ENCODE measurements at regions not wholly inside any gene's neighbourhood (a gene's known extent, or its start where the extent isn't known, plus 50 kb on each side); places are given as distances from the start of the nearest gene placed in this dataset.

DNA sequence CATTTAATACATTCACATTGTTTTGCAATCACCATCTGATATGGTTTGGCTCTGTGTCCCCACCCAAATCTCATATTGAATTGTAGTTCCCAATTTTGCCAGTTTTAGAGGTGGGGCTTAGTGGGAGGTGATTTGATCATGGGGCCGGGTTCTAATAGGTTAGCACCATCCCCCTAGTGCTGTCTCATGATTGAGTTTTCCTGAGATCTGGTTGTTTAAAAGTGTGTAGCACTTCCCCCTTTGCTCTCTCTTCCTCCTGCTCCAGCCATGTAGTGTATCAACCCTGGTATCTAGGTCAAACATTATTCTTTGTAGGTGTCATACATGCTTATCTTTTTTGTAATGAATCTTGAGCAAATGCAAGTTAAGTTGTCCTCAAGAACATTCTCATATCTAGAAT lies 83.3 kb upstream of the KIT start:
- Histone ChIP-seq H3K79me2 (ENCODE audit: insufficient read depth, low read length) (no peaks in the 10 kb centered on the region), H3K36me3 (replicated peaks in 1 of 2; ENCODE audit: control insufficient read depth in 1 of 2, insufficient read depth in 2 of 2, low read length in 2 of 2) (no peaks in the 10 kb centered on the region), H3K27me3 (ENCODE audit: control insufficient read depth in 1 of 2, insufficient read depth in 2 of 2, low read length in 2 of 2) (no peaks in the 10 kb centered on the region; a peak in 2 of 5 replicates), H4K20me1 (ENCODE audit: insufficient read depth, low read length) (no peaks in the 10 kb centered on the region), H3K9ac (ENCODE audit: insufficient read depth, low read depth, low read length) (no peak overlapping the region), H3K4me2 (ENCODE audit: low read depth, low read length) (no peak overlapping the region), H3K4me1 (ENCODE audit: insufficient read depth, low read length) (no peaks in the 10 kb centered on the region), H3K4me3 (replicated peaks in 1 of 3; ENCODE audit: insufficient read depth in 1 of 3, low read depth in 2 of 3, low read length in 3 of 3) (no peak overlapping the region), H2AFZ (ENCODE audit: low read length) (no peak overlapping the region), H3K9me3 (ENCODE audit: low read length) (no peaks in the 10 kb centered on the region), H3K27ac (ENCODE audit: extremely low read length, insufficient read depth, low read length) (no peak overlapping the region)
- TF ChIP-seq NBN (conservative IDR thresholded peaks at IDR 0.05) (no peak), MIER2 (CRISPR knock-in tag; IDR thresholded peaks at IDR 0.05) (no peak), SP5 (CRISPR knock-in tag; IDR thresholded peaks at IDR 0.05; ENCODE audit: borderline replicate concordance, low read depth) (no peak), ZNF543 (CRISPR knock-in tag; IDR thresholded peaks at IDR 0.05) (no peak), ZFP91 (CRISPR knock-in tag; IDR thresholded peaks at IDR 0.05; ENCODE audit: borderline replicate concordance) (no peak), ZNF354B (CRISPR knock-in tag; IDR thresholded peaks at IDR 0.05) (no peak), AGO2 (optimal IDR thresholded peaks at IDR 0.05; ENCODE audit: low read depth, low read length) (no peak), SMAD9 (CRISPR knock-in tag; IDR thresholded peaks at IDR 0.05) (no peak), PLSCR1 (CRISPR knock-in tag; IDR thresholded peaks at IDR 0.05; ENCODE audit: borderline replicate concordance) (no peak), MTA3 (CRISPR knock-in tag; IDR thresholded peaks at IDR 0.05) (no peak), U2AF2 (IDR thresholded peaks at IDR 0.05; ENCODE audit: low read depth, low read length) (no peak), ZNF326 (CRISPR knock-in tag; IDR thresholded peaks at IDR 0.05; ENCODE audit: borderline replicate concordance) (no peak)
- TF ChIP-seq, protein P1, sequence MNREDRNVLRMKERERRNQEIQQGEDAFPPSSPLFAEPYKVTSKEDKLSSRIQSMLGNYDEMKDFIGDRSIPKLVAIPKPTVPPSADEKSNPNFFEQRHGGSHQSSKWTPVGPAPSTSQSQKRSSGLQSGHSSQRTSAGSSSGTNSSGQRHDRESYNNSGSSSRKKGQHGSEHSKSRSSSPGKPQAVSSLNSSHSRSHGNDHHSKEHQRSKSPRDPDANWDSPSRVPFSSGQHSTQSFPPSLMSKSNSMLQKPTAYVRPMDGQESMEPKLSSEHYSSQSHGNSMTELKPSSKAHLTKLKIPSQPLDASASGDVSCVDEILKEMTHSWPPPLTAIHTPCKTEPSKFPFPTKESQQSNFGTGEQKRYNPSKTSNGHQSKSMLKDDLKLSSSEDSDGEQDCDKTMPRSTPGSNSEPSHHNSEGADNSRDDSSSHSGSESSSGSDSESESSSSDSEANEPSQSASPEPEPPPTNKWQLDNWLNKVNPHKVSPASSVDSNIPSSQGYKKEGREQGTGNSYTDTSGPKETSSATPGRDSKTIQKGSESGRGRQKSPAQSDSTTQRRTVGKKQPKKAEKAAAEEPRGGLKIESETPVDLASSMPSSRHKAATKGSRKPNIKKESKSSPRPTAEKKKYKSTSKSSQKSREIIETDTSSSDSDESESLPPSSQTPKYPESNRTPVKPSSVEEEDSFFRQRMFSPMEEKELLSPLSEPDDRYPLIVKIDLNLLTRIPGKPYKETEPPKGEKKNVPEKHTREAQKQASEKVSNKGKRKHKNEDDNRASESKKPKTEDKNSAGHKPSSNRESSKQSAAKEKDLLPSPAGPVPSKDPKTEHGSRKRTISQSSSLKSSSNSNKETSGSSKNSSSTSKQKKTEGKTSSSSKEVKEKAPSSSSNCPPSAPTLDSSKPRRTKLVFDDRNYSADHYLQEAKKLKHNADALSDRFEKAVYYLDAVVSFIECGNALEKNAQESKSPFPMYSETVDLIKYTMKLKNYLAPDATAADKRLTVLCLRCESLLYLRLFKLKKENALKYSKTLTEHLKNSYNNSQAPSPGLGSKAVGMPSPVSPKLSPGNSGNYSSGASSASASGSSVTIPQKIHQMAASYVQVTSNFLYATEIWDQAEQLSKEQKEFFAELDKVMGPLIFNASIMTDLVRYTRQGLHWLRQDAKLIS (CRISPR knock-in tag; IDR thresholded peaks at IDR 0.05), result no peak
- TF ChIP-seq, protein P2, sequence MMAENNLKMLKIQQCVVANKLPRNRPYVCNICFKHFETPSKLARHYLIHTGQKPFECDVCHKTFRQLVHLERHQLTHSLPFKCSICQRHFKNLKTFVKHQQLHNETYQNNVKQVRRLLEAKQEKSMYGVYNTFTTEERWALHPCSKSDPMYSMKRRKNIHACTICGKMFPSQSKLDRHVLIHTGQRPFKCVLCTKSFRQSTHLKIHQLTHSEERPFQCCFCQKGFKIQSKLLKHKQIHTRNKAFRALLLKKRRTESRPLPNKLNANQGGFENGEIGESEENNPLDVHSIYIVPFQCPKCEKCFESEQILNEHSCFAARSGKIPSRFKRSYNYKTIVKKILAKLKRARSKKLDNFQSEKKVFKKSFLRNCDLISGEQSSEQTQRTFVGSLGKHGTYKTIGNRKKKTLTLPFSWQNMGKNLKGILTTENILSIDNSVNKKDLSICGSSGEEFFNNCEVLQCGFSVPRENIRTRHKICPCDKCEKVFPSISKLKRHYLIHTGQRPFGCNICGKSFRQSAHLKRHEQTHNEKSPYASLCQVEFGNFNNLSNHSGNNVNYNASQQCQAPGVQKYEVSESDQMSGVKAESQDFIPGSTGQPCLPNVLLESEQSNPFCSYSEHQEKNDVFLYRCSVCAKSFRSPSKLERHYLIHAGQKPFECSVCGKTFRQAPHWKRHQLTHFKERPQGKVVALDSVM (CRISPR knock-in tag; IDR thresholded peaks at IDR 0.05), result no peak
- TF ChIP-seq, protein P3, sequence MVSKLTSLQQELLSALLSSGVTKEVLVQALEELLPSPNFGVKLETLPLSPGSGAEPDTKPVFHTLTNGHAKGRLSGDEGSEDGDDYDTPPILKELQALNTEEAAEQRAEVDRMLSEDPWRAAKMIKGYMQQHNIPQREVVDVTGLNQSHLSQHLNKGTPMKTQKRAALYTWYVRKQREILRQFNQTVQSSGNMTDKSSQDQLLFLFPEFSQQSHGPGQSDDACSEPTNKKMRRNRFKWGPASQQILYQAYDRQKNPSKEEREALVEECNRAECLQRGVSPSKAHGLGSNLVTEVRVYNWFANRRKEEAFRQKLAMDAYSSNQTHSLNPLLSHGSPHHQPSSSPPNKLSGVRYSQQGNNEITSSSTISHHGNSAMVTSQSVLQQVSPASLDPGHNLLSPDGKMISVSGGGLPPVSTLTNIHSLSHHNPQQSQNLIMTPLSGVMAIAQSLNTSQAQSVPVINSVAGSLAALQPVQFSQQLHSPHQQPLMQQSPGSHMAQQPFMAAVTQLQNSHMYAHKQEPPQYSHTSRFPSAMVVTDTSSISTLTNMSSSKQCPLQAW (CRISPR knock-in tag; IDR thresholded peaks at IDR 0.05), result no peak
- DNase-seq (ENCODE audit: low spot score) (no peak), FAIRE-seq (no peak), ATAC-seq (no peak)
- no TSS peak for BruUV-seq (replicated peaks)
- CTCF ChIA-PET (ENCODE audit: low intra/inter-chr PET ratio, low total read pairs), result no interaction called here
- WGBS (ENCODE audit: low lambda C conversion rate), result 7% methylated on average over 1 of the region's 1 CpG
- in situ Hi-C loops (cut with HindIII; ENCODE audit: extremely low pct_ligation_motif_present, low pct_unique_long_range_greater_than_20kb) (no loop called here), intact Hi-C loops (cut with micrococcal nuclease; ENCODE audit: unreplicated experiment) (no loop called here)
- POLR2A ChIA-PET, result no interaction called here
